IMR-90 (cell line): ENCODE measurements at regions not wholly inside any gene's neighbourhood (a gene's known extent, or its start where the extent isn't known, plus 50 kb on each side); places are given as distances from the start of the nearest gene placed in this dataset.

Experiments
- ATAC-seq: fragments of 200-7000 bp; cut with Tn5 transposase; 2 replicates; pipeline ENCODE4 v1.9.1; 2020; ENCODE audit warnings: low read depth, mild to moderate bottlenecking, moderate library complexity
- BruUV-seq: library from RNA; stranded (reverse); fragments of 400-500 nt; replicated peaks from 2 replicates; lab custom pipeline; 2021; lab: Mats Ljungman, UMichigan
- CTCF ChIA-PET: fragments of 300-600 bp; formaldehyde crosslinking; extraction: SDS; loops from one replicate; lab custom pipeline; 2021; ENCODE audit warnings: antibody characterized with exemption; lab: Yijun Ruan, JAX
- POLR2A ChIA-PET: fragments of 300-600 bp; sonication (Branson Sonifier 250); formaldehyde crosslinking; loops from one replicate; lab custom pipeline; 2022; ENCODE audit warnings: antibody characterized with exemption; ENCODE audit not compliant: unreplicated experiment; lab: Charles Lee
- DNase-seq: peaks from one replicate; pipeline ENCODE4 v3.0.0; 2013
- H2AFZ ChIP-seq: replicated peaks from 2 replicates; pipeline ENCODE3; 2013; ENCODE audit warnings: low read length, mild to moderate bottlenecking; ENCODE audit not compliant: poor library complexity
- H2AK5ac ChIP-seq: 2 replicates; pipeline ENCODE4 v1.6.1; 2013; ENCODE audit warnings: low read depth, low read length, inconsistent platforms
- H2AK9ac ChIP-seq: replicated peaks from 2 replicates; pipeline ENCODE3; 2013; ENCODE audit warnings: mild to moderate bottlenecking, low read depth, low read length, moderate library complexity; ENCODE audit not compliant: poor library complexity
- H2BK120ac ChIP-seq: 2 replicates; pipeline ENCODE4 v1.6.1; 2013; ENCODE audit warnings: low read depth, low read length, inconsistent platforms
- H2BK15ac ChIP-seq: 3 replicates; pipeline ENCODE4 v1.6.1; 2013; ENCODE audit warnings: low read depth, low read length, inconsistent platforms
- H2BK20ac ChIP-seq: 2 replicates; pipeline ENCODE4 v1.6.1; 2013; ENCODE audit warnings: low read depth, mild to moderate bottlenecking, inconsistent platforms, low read length, moderate library complexity
- H2BK5ac ChIP-seq: 2 replicates; pipeline ENCODE4 v1.6.1; 2013; ENCODE audit warnings: mild to moderate bottlenecking, low read depth, low read length, inconsistent platforms; ENCODE audit not compliant: poor library complexity, severe bottlenecking
- H3K14ac ChIP-seq: replicated peaks from 2 replicates; pipeline ENCODE4 v1.6.1; 2013; ENCODE audit warnings: low read depth, low read length, inconsistent platforms
- H3K18ac ChIP-seq: 2 replicates; pipeline ENCODE4 v1.6.1; 2013; ENCODE audit warnings: low read depth, low read length, control low read depth
- H3K23ac ChIP-seq: 2 replicates; pipeline ENCODE4 v1.6.1; 2013; ENCODE audit warnings: low read depth, low read length, inconsistent platforms
- H3K27ac ChIP-seq: 2 replicates; pipeline ENCODE4 v1.5.1; 2013; ENCODE audit warnings: mild to moderate bottlenecking, control low read depth, low read length; ENCODE audit not compliant: insufficient read depth
- H3K27me3 ChIP-seq: 2 replicates; pipeline ENCODE4 v1.6.1; 2013; ENCODE audit warnings: low read length; ENCODE audit not compliant: control insufficient read depth, insufficient read depth
- H3K36me3 ChIP-seq: 2 replicates; pipeline ENCODE4 v1.6.1; 2013; ENCODE audit warnings: low read length, mixed read lengths; ENCODE audit not compliant: control insufficient read depth, insufficient read depth
- H3K4ac ChIP-seq: 2 replicates; pipeline ENCODE4 v1.6.1; 2013; ENCODE audit warnings: low read depth, low read length, inconsistent platforms
- H3K4me1 ChIP-seq: 2 replicates; pipeline ENCODE4 v1.6.1; 2013; ENCODE audit warnings: low read length, mixed read lengths; ENCODE audit not compliant: control insufficient read depth, insufficient read depth
- H3K4me2 ChIP-seq: 2 replicates; pipeline ENCODE4 v1.6.1; 2013; ENCODE audit warnings: low read depth, mild to moderate bottlenecking, control low read depth, low read length, moderate library complexity
- H3K4me3 ChIP-seq: 2 replicates; pipeline ENCODE4 v1.5.1; 2013; ENCODE audit warnings: low read depth, mild to moderate bottlenecking, control low read depth, low read length, moderate library complexity; ENCODE audit not compliant: insufficient read depth
- H3K56ac ChIP-seq: 2 replicates; pipeline ENCODE4 v1.6.1; 2013; ENCODE audit warnings: low read length, inconsistent platforms; ENCODE audit not compliant: insufficient read depth; ENCODE audit errors: extremely low read depth
- H3K79me1 ChIP-seq, 2 experiments: 2 replicates each; pipeline ENCODE4 v1.6.1; 2013; ENCODE audit warnings: low read length in 2 of 2, inconsistent platforms in 1 of 2, low read depth in 1 of 2
- H3K9ac ChIP-seq: 2 replicates; pipeline ENCODE4 v1.6.1; 2013; ENCODE audit warnings: low read depth, low read length, control low read depth
- H3K9me1 ChIP-seq: 2 replicates; pipeline ENCODE4 v1.6.1; 2013; ENCODE audit warnings: low read length, inconsistent platforms; ENCODE audit not compliant: insufficient read depth
- H3K9me3 ChIP-seq: 2 replicates; pipeline ENCODE4 v1.6.1; 2013; ENCODE audit warnings: low read length; ENCODE audit not compliant: control insufficient read depth, insufficient read depth
- H4K20me1 ChIP-seq: 2 replicates; pipeline ENCODE4 v1.6.1; 2013; ENCODE audit warnings: low read length, inconsistent platforms; ENCODE audit not compliant: insufficient read depth
- H4K5ac ChIP-seq: 2 replicates; pipeline ENCODE4 v1.6.1; 2013; ENCODE audit warnings: mild to moderate bottlenecking, low read depth, low read length, control low read depth
- H4K8ac ChIP-seq, 2 experiments: 2 replicates each; pipeline ENCODE4 v1.6.1; 2013; ENCODE audit warnings: low read depth in 2 of 2, low read length in 2 of 2, control low read depth in 1 of 2, inconsistent platforms in 1 of 2
- H4K91ac ChIP-seq: 2 replicates; pipeline ENCODE4 v1.6.1; 2013; ENCODE audit warnings: low read depth, low read length, inconsistent platforms; ENCODE audit not compliant: insufficient read depth
- BHLHE40 ChIP-seq: fragments of 150-350 bp; IDR thresholded peaks from 2 replicates; pipeline ENCODE4 v1.6.1; 2016; ENCODE audit warnings: mild to moderate bottlenecking, low read depth, low read length
- FOS ChIP-seq: fragments of 150-350 bp; IDR thresholded peaks from 2 replicates; pipeline ENCODE4 v1.6.1; 2016; ENCODE audit warnings: low read depth, low read length
- RFX5 ChIP-seq: IDR thresholded peaks from 2 replicates; pipeline ENCODE4 v1.8.0; 2012; ENCODE audit warnings: low read depth, mild to moderate bottlenecking, low read length, moderate library complexity
- SMC3 ChIP-seq: fragments of 150-350 bp; IDR thresholded peaks from 2 replicates; pipeline ENCODE4 v1.6.1; 2016; ENCODE audit warnings: low read depth, mild to moderate bottlenecking, antibody characterized with exemption, low read length, moderate library complexity
- WGBS, 2 experiments: methylation state at CpG; one replicate each; pipeline versions ENCODE4 v1.1.5 to v1.1.7; 2013; ENCODE audit warnings: missing lambda C conversion rate in 2 of 2; ENCODE audit not compliant: insufficient read length in 1 of 2; ENCODE audit errors: extremely low coverage in 2 of 2; 5-methylcytosine and 5-hydroxymethylcytosine counted together
- dilution Hi-C: fragments of 300-500 bp; cut with HindIII; formaldehyde crosslinking; loops from one replicate; pipeline ENCODE4 v1.14.3; 2018; ENCODE audit warnings: low sequenced_read_pairs; ENCODE audit not compliant: unreplicated experiment
- in situ Hi-C: fragments of 300-500 bp; cut with MboI; formaldehyde crosslinking; loops from 3 replicates; pipeline ENCODE4 v1.14.3; 2019; ENCODE audit warnings: low sequenced_read_pairs, inconsistent platforms, mixed read lengths
- intact Hi-C: fragments of 100-400 bp; cut with micrococcal nuclease; formaldehyde crosslinking; loops from 2 replicates; pipeline ENCODE4 v1.10.0; 2022
- TF ChIP-seq, protein P1 (sequence below): fragments of 150-350 bp; IDR thresholded peaks from 2 replicates; pipeline ENCODE4 v1.6.1; 2016; ENCODE audit warnings: low read depth, mild to moderate bottlenecking, low read length, moderate library complexity, borderline replicate concordance
- TF ChIP-seq, protein P2 (sequence below): conservative IDR thresholded peaks from 2 replicates; pipeline ENCODE4 v1.5.1; 2012; ENCODE audit warnings: mild to moderate bottlenecking, low read depth, low read length, improper control_type of control experiment

DNA sequence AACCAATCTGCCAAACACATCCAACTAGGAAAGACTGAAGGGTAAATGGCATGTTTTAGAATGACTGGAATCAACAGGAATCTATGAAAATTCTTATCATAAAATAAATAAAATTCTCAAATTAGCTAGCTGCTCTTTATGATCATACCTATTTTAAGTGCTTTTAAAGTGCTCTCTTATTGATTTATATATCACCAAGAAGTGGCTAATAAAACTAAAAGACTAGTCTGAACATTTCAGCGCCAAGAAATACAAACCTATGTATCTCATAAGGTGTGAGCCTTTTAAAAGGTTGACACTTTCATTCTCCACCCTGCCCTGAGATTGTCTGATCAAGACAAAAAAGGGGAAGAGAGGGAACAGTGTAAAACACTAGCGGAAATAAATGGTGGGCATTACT, 136.8 kb upstream of the ARHGAP42 start:
- Histone ChIP-seq H3K79me1 (no peaks in the 10 kb centered on the region), H3K18ac (no peak overlapping the region), H3K27me3 (peaks cover 3% of the 10 kb centered on the region; the same call in 1 of the 2 replicates), H3K4me3 (no peak overlapping the region), H2BK120ac (no peak overlapping the region), H2AK5ac (no peak overlapping the region), H2BK5ac (no peak overlapping the region), H3K4ac (no peak overlapping the region), H4K5ac (no peak overlapping the region), H3K4me2 (no peak overlapping the region), H4K20me1 (no peaks in the 10 kb centered on the region), H3K14ac (no peak overlapping the region), H3K9me1 (no peaks in the 10 kb centered on the region), H2BK15ac (no peak overlapping the region), H3K56ac (no peak overlapping the region), H3K9ac (no peak overlapping the region), H3K4me1 (no peaks in the 10 kb centered on the region), H2AK9ac (no peak overlapping the region), H2BK20ac (no peak overlapping the region), H3K23ac (no peak overlapping the region), H3K36me3 (no peaks in the 10 kb centered on the region), H3K9me3 (no peaks in the 10 kb centered on the region), H3K27ac (no peak overlapping the region), H2AFZ (no peak overlapping the region), H4K91ac (no peak overlapping the region), H4K8ac (no peak overlapping the region)
- POLR2A ChIA-PET = no interaction called here
- dilution Hi-C loops (no loop called here), in situ Hi-C loops (no loop called here), intact Hi-C loops (no loop called here)
- TF ChIP-seq FOS = no peak
- no peak for TF ChIP-seq SMC3
- TF ChIP-seq, protein P1, sequence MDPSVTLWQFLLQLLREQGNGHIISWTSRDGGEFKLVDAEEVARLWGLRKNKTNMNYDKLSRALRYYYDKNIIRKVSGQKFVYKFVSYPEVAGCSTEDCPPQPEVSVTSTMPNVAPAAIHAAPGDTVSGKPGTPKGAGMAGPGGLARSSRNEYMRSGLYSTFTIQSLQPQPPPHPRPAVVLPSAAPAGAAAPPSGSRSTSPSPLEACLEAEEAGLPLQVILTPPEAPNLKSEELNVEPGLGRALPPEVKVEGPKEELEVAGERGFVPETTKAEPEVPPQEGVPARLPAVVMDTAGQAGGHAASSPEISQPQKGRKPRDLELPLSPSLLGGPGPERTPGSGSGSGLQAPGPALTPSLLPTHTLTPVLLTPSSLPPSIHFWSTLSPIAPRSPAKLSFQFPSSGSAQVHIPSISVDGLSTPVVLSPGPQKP = no peak
- TF ChIP-seq, protein P2, sequence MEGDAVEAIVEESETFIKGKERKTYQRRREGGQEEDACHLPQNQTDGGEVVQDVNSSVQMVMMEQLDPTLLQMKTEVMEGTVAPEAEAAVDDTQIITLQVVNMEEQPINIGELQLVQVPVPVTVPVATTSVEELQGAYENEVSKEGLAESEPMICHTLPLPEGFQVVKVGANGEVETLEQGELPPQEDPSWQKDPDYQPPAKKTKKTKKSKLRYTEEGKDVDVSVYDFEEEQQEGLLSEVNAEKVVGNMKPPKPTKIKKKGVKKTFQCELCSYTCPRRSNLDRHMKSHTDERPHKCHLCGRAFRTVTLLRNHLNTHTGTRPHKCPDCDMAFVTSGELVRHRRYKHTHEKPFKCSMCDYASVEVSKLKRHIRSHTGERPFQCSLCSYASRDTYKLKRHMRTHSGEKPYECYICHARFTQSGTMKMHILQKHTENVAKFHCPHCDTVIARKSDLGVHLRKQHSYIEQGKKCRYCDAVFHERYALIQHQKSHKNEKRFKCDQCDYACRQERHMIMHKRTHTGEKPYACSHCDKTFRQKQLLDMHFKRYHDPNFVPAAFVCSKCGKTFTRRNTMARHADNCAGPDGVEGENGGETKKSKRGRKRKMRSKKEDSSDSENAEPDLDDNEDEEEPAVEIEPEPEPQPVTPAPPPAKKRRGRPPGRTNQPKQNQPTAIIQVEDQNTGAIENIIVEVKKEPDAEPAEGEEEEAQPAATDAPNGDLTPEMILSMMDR = no peak
- TF ChIP-seq BHLHE40 = no peak
- no peak for TF ChIP-seq RFX5
- ATAC-seq = no peak
- CTCF ChIA-PET = no interaction called here
- no CpG with 5 or more reads among the region's 2 CpGs for WGBS, 2 experiments
- no TSS peak for BruUV-seq
- no peak for DNase-seq
